GM19372 (cell line): ENCODE measurements at regions not wholly inside any gene's neighbourhood (a gene's known extent, or its start where the extent isn't known, plus 50 kb on each side); places are given as distances from the start of the nearest gene placed in this dataset.

ENCODE experiments used
- ATAC-seq: cut with Tn5 transposase; IDR thresholded peaks from one replicate; pipeline ENCODE4 v1.9.1; 2021; ENCODE audit warnings: mild to moderate bottlenecking, low read depth, moderate library complexity; ENCODE audit not compliant: unreplicated experiment

DNA sequence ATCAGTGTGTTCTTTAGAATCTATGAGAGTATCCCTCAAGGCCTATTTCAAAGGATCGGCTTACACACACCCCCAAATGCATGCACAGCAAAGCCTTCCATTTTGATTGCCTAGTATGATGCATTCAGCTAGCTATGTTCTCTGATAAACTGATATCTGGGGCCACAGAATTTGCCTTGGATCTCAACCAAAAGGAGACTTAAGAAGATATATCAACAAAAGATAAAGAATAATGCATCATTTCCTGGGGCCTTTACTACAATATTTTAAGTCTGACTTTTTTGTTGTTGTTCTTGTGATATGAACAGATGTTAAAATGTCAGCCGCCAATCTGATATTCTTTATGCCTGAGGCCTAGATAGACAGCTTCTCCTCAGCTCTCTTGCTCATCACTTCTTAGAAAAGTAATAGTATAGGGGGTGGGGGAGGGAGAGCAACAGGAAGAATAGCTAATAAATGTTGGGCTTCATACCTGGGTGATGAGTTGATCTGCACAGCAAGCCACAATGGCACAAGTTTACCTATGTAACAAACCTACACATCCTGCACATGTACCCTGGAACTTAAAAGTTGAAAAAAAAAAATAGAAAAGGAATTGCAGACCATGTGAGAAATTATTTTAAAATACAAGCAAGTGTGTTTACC, 792.9 kb upstream of the GHITM start:
- no peak for ATAC-seq

DNA sequence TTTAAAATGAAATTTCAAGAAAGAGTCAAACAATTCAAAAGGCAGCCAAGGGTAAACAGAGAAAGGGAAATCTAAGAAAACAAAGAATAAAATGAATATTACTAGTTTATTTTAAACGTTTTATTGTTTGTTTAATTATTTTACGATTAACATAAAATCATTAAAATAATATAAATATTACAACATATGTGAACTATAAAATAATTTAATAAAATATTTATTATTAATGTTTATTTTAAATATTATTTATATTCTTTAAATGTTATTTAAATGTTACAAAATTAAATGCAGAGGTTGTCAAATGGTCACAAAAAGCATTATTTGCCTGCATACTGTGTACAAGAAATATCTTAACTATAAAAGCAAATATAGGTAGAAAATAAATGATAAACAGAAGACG, 786.7 kb upstream of the GHITM start:
- ATAC-seq: no peak

DNA sequence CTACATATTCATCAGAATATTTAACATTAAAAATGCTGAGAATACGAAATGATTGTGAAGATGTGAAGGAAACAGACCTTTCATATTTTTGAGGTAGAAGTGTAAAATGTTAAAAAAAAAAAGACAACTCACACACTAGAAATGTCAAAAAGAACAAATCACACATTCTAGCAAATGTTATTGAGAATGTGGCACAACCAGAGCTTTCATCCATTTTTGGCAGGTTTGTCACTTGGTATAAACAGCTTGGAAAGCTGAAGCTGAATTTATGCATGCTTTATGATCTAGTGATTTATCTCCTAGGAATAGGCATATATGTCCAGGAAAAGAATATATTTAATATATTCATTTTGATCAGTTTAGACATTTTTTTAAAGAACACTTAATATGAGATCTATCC, 784.9 kb upstream of the GHITM start:
- ATAC-seq: no peak

DNA sequence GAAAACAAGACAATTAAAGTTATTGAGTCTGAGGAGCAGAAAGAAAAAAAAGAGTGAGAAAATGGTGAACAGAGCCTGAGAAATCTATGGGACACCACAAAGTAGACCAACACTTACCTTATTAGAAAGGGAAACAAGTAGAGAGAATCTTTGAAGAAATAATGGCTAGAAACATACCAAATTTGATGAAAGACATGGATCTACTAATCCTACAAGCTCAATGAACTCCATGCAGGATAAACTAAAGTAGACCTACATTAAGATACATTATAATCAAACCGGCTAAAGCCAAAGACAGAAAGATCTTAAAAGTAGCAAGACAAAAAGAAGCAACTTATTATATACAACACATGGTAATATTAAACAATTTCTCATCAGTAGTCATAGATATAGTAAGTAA, 782.3 kb upstream of the GHITM start:
- ATAC-seq: no peak

DNA sequence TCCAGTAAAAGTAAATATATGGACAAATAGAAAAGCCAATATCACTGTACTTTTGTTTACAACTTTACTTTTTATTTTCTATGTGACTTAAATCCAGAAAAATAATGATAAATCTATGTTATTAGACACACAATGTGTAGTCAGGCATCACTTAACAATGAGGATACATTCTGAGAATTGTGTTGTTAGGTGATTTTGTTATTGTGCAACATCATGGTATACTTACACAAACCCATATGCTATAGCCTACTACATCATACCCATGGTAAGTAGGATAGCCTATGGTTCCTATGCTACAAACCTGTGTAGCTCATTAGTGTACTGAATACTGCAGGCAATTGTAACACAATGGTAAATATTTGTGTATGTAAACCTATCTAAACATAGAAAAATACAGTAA, 781.7 kb upstream of the GHITM start:
- no peak for ATAC-seq

DNA sequence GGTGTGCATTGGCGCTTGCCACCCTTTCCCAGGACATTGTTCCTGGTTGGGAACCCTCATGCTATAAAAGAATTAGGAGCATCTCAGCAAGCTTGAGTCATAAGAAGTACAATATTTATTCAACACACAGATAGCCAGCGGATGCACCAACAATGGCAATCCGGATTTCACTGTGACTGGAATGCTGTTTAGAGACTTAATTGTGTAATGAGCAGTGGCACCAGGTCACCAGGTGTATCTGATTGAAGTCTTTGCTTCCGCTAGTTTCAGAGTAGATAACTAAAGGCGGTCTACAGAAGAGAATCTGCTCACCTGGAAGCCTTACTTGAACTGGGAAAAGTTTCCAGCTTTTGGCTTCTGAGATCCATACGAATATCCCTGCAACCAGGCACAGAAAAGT, 772.3 kb upstream of the GHITM start:
- no peak for ATAC-seq

DNA sequence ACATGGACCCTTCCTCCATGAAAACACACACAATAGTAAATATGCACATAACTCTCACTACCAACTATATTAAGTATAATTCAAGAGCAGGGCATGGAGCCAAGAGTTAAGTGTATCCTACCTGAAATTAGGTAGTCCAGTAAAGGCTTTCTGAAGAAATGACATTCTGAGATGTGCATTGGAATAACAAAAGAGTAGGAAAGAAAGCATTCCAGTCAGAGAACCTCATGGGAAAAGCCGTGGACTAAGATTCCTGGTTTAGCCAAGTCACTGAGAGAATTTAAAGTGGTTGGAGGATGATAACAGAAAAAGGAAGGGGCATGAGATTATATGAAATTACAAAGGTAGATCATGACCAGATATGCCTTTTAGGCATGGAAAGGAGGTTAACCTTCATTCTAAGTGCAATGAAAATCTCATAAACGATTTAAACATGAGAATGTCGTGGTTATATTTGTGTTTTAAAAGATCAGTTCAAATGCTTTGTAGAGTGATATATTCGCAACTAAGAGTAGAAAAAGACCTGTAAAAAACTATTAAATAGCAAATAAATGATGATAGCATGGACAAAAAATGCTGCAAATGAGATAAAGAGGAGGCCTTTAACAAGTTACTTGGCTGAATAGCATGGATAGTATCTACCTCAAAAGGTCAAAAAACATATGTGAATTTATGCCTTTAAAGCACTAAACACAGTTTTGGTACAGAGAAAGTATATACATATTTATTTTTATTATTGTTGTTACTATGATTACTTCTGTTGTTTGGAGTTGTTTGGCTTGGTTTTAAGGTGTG, 767.4 kb upstream of the GHITM start:
- no peak for ATAC-seq

DNA sequence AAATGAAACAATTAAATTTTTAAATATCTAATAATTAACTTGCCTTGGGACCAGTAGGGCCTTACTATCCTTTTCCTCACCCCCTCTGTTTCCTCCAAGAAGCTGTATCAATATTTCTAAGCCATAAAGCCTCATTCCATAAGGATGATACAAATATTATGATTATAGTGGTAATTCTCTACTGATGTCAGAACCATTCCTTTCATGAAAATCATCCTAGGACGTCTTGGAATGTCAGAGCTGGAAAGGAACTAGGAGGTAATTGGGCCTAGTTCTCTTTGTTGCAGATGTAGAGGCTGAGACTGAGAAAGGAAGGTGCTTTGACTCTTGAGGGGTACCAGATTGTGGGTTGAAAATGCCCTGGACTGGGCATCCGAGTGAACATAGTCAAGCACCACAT, 766.7 kb upstream of the GHITM start:
- ATAC-seq: no peak

DNA sequence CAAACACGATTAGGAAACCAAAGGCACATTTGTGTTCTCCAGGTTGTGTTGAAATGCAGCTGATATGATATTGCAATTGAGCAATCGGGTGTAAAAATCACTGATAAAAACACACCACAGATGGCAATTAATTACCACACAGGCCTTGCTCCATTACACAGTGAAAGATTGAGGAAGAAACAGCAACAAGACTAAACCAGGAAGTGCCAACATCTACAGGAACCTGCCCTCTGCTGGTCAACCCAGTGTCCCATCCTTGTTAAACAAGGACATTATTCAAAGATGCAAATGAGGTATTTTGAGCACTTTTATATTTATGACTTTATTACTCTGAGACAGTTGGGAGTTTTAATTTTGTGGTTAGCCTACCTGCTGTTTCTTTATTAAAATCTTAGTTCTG, 765.6 kb upstream of the GHITM start:
- ATAC-seq: no peak

DNA sequence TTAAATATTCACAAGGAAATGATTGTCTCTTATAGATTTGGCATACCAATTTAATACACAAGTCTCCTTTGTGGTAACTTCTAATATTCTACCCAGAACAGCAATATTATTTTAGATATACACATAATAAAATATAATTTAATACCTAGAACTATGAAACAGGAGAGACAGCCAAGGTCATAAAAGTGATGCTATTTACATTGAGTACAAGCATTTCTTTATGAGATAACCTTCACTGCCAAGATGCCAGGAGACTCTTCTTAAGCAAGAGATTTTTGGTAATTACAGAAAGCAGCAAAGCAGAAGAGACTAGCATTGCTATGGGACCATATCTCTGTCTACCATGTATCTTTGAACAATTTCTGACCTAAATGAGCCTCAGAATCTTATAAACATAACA, 764.6 kb upstream of the GHITM start:
- no peak for ATAC-seq

DNA sequence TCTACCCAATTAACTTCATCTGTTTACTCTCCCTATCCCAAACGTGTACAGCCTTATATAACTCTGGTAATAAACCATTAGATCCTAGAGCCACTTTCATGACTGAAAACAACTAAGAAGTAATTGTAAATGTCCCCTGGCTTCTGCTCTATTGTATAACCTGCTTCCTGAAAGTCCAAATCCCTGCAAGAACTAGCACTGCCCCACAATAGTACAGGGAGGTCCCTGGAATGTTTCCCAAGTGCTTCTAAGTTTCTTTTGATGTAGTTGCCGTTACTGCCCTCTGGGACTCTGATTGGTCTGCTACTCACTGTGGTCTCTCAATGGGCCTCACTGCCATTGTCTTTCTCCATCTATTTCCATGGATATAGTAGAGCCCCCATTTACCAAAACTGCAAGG, 764.0 kb upstream of the GHITM start:
- ATAC-seq: no peak

DNA sequence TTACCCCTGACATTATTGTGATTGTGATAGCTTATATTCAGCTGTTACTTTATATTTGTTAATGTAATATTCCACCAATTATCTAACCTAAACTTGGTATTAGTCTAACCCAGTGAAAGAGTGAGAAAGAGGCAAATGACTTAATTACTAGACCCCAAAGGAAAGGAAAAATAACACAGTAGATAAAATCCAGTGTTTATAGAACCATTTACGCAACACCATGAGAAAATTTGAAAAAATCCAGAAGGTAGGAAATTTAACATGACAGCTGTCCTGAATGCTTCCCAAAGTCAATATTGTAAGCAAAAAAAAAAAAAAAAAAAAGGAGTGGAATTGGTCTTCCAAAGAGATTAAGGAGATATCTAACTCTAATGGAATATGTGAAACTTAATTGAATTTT, 741.5 kb upstream of the GHITM start:
- ATAC-seq: no peak

DNA sequence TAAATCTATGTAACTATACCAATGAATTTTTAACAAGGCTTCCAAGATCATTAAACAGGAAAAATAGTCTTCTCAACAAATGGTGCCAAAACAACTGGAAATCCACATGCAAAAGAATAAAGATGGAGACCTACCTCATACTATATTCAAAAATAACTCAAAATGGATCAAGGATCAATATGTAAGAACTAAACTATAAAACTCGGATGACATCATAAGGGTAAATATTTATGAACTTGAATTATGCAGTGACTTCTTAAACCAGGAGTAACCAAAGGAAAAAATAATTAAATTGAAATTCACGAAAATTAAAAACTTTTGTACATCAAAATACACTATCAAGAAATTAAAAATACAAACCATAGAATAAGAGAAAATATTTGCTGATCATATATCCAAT, 728.7 kb upstream of the GHITM start:
- no peak for ATAC-seq

DNA sequence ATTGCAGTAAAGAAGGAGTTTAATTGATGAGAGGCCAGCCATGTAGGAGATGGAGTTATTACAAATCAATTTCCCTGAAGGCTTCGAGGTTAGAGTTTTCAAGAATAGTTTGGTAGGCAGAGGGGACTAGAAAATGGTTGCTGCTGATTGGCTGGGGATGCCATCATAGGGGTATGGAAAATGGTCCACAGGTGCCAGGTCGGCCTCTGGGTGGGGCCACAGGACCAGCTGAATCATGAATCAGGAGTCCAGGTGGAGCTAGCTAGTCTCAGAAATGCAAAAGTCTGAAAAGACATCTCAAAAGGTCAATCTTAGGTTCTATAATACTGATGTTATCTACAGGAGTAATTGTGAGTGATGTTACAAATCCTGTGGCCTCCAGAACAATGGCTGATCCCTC, 714.0 kb upstream of the GHITM start:
- ATAC-seq: no peak

DNA sequence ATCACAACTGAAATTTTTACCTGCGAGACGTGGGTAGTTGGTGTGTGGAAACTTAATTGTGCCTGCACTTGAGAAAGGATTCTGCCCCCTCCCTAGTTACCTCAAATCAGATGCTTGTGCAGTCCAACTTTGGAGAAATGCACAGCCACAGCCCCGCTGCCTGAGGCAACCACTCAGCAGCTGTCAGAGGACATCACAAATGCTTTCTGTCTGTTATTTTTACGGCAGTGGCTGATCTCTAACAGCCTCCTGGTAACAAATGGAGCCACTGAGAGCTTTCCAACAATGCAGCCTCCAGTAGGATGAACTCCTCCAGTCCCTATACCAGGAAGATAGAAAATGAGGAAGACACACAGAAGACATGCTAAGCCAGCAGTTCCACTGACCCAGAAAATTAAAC, 712.2 kb upstream of the GHITM start:
- ATAC-seq: no peak

DNA sequence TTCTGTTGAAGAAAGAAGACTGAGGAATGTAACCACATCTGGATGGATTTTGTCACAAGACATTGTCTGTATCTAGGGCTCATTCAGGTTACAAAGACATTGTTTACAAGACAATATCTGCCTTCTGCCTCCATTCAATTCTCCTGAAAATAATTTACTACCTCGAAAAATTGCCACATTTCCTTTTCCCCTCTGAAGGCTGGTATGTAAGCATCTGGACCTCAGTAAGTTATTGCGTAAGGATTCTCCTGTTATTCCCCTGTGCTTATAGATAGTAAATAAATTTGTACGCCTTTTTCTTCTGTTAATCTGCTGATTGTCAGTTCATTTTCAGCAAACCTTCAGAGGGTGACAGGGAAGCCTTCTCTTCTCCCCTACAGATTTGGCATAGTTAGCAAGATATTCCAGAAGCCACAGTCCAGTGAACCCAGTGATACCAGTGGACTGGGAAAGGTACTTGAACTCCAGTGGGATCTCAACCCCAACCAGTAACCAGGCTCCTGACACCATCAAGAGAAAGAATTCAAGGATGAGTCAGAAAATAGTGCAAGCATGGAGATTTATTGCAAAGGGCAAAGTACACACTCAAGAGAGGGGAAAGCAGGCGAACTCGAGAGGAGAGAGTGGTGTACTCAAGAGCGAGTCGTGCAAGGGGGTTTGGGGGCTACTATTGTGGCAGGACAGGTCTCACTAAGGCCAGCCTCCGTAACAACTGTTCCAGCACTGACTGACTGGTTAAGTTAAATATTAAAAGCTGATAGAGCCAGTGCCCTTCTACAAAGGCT, 706.9 kb upstream of the GHITM start:
- no peak for ATAC-seq

DNA sequence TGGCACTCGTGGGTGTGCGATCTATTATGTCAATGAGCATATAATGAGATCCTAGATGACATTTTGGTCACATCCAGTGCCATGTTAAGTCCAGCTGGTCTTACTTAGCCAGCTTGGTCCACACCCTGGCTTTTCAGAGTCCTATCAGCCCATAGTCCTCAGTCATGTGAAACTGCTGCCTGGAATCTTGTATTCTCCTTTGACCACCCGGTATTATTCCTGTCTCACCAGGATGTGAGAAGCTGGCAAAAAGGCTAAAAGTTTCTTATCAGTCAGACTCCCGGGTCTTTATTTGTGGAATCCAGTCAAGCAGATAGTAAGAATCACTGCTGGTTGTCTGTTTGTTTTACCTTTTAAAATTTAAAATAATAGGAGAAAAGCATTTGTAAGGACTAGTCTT, 705.6 kb upstream of the GHITM start:
- no peak for ATAC-seq

DNA sequence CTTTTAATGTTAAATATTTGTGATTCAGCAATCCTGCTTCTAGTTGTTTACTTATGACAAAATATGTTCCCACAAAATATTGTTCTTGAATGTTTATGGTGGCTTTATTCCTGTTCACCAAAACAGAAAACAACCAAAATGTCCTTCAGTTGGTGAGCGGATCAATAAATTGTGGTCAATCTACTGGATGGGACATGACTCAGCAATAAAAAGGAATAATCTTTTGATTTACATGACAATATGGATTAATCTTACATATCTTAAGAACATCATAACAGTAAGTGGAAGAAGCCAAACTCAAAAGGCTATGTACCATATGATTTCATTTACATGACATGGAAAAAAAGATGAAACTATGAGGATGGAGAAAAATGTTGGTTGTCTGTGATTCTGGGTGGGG, 691.3 kb upstream of the GHITM start:
- no peak for ATAC-seq

DNA sequence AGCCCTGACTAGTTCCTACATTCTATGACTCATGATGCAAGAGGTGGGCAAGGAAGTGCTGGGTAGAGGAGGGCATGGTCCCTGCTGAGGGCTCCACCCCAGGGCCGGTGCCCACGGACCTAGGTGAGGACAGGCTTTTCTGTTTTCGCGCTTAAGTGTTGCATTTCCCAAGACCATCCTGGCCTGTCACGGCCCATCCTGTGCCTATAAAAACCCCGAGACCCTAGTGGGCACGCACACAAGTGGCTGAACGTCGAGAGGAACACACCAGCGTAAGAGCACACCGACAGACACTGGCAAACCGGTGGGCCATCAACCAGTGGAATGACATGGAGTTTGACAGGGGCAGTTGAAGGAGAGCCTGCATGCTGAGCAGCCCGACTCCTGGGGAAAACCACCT, 680.7 kb upstream of the GHITM start:
- ATAC-seq: no peak

DNA sequence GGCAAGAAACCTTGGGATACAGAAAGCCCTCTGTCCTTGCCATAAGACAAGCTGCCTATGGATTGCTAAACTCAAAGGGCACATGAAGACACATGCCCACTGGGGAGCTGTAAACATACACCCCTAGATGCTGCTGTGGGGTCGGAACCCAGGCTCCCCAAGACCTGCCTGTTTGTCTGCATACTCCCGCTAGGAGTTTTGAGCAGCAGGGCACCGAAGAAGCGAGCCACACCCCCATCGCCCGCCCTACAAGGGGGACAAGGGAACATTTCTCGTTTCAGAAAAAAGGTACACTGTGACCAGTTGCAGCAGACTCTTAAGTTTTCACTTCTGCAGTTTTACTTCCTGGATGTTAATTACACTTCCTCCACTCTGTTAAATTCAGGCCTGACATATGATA, 680.2 kb upstream of the GHITM start:
- no peak for ATAC-seq

DNA sequence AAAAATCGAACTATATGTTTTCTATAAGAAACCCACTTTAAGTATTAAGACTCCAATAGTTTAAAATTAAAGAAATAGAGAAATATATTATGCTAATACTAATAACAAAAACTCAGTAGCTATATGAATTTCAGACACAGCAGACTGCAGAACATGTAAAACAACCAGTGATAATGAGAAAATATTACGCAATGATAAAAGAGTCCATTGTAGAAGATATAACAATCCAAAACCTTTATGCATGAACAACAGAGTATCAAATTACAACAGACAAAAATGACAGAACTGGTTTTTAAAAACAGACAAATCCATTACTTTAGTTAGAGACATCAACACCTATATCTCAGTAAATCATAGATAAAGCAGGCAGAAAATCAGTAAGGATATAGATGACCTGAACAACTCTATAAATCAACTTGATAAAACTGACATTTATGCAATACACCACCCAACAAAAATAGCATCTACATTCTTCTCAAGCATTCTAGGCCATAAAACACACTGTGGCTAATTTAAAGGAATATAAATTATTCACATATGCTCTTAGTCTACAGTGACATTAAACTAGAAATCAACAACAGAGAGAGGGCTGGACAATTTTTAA, 669.5 kb upstream of the GHITM start:
- ATAC-seq: no peak
